Breast epithelium (tissue), 4 donors: ENCODE measurements at regions not wholly inside any gene's neighbourhood (a gene's known extent, or its start where the extent isn't known, plus 50 kb on each side); places are given as distances from the start of the nearest gene placed in this dataset.

Experiments
- DNase-seq, 2 donors: peaks; one replicate each; pipeline ENCODE4 v3.0.0-alpha.2; 2019; ENCODE audit warnings: low spot score in 2 of 2
- H3K27ac ChIP-seq, 2 donors: fragments of 200-600 bp; sonication (generic) in 1 of 2; one replicate each; pipeline ENCODE4 v1.5.1; 2016 to 2019; ENCODE audit warnings: mild to moderate bottlenecking in 1 of 2
- H3K27me3 ChIP-seq, 2 donors: fragments of 200-600 bp; sonication (generic) in 1 of 2; one replicate each; pipeline versions ENCODE4 v1.5.1 to v1.6.0; 2017 to 2019; ENCODE audit warnings: control low read depth in 1 of 2, mild to moderate bottlenecking in 1 of 2
- H3K36me3 ChIP-seq: fragments of 200-600 bp; one replicate; pipeline ENCODE4 v1.5.1; 2019
- H3K4me1 ChIP-seq, 2 donors: fragments of 200-600 bp; sonication (generic); one replicate each; pipeline ENCODE4 v1.5.1; 2016 to 2019; ENCODE audit warnings: control low read depth in 1 of 2
- H3K4me3 ChIP-seq, 3 donors: fragments of 200-600 bp; sonication (generic); 1 replicate in 2 of 3; 2 replicates in 1 of 3; pipeline ENCODE4 v1.5.1; 2016 to 2019; ENCODE audit warnings: mild to moderate bottlenecking in 3 of 3, moderate library complexity in 2 of 3
- H3K9me3 ChIP-seq, 2 donors: fragments of 200-600 bp; sonication (generic) in 1 of 2; one replicate each; pipeline ENCODE4 v1.5.1; 2016 to 2019; ENCODE audit warnings: control low read depth in 1 of 2
- POLR2A ChIP-seq: fragments of 450-650 bp; IDR thresholded peaks from one replicate; pipeline ENCODE4 v1.6.1; 2016; ENCODE audit warnings: antibody characterized with exemption, mild to moderate bottlenecking, moderate library complexity
- POLR2AphosphoS5 ChIP-seq, 3 donors: sonication (generic); formaldehyde crosslinking; IDR thresholded peaks; one replicate each; pipeline ENCODE4 v1.6.1; 2017; ENCODE audit warnings: antibody characterized with exemption in 3 of 3
- intact Hi-C: fragments of 100-400 bp; cut with DNase I; formaldehyde crosslinking; loops from one replicate; pipeline ENCODE4 v1.15.1; 2023; ENCODE audit warnings: low total_unique reads
- TF ChIP-seq, protein P1 (sequence below), 3 donors: fragments of 450-650 bp; IDR thresholded peaks; one replicate each; pipeline ENCODE4 v1.5.1; 2016 to 2017; ENCODE audit warnings: antibody characterized with exemption in 3 of 3, mild to moderate bottlenecking in 3 of 3, moderate library complexity in 3 of 3

DNA sequence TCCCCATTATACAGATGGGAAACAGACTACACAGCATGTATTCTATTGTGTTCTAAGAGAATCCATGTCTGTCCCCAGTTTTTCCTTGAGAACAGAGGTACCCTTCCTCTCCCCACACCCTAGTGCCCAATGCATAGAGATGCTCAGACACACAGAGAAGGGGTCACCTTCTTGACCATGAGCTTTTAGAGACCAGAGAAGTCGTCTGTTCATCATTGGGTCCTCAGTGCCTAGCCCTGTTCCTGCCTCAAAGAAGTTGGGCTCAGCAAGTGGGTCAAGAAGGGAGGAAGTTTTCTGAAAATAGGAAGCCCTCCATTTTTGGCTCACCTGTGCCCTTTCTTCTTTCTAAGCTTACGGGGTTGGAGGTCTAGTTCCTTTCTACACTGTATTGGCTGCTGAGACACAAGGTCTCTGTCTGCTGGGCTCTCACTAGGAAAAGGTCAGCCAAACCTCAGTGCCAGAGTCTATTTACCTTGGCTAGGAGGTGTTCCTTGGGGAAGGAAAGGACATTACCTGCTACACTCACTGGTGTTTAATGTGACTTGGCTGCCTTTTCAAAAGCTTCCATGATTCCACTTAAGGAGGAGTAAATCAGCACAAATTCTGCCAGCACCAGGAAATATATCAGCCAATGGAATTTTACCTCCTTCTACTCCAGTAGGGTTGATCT, 198.5 kb upstream of the PWP1 start:
- Histone ChIP-seq H3K27ac (no peak overlapping the region), H3K36me3 (no peaks in the 10 kb centered on the region), H3K4me1 (no peaks in the 10 kb centered on the region), H3K4me3 (no peak overlapping the region), H3K9me3 (no peaks in the 10 kb centered on the region), H3K27me3 (no peaks in the 10 kb centered on the region)
- DNase-seq: peak in 1 of 2 donors; percentile 33
- intact Hi-C loops: no loop called here
- TF ChIP-seq, protein P1, sequence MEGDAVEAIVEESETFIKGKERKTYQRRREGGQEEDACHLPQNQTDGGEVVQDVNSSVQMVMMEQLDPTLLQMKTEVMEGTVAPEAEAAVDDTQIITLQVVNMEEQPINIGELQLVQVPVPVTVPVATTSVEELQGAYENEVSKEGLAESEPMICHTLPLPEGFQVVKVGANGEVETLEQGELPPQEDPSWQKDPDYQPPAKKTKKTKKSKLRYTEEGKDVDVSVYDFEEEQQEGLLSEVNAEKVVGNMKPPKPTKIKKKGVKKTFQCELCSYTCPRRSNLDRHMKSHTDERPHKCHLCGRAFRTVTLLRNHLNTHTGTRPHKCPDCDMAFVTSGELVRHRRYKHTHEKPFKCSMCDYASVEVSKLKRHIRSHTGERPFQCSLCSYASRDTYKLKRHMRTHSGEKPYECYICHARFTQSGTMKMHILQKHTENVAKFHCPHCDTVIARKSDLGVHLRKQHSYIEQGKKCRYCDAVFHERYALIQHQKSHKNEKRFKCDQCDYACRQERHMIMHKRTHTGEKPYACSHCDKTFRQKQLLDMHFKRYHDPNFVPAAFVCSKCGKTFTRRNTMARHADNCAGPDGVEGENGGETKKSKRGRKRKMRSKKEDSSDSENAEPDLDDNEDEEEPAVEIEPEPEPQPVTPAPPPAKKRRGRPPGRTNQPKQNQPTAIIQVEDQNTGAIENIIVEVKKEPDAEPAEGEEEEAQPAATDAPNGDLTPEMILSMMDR (IDR thresholded peaks at IDR 0.05): no peak
- no peak for TF ChIP-seq POLR2A
- TF ChIP-seq POLR2AphosphoS5 (IDR thresholded peaks at IDR 0.05): no peak

DNA sequence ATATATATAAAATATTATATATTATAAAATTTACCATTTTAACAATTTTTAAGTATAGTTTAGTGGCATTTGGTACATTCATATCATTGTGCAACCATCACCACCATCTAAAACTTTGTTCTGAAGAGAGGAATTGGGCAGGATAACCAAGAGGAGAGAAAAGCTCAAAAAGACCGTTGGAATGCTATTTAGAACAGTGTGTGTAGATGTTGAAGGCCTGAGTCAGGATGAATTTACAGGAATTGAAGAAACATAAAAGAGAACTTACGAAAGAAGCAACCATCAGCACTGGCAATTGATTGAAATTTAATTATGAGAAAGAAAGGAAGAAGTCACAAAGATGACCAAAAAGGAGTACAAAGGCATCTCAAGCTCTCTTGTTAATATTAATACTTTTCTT, 196.9 kb upstream of the PWP1 start:
- no peak overlapping the region for H3K4me3 ChIP-seq
- no peak for TF ChIP-seq POLR2AphosphoS5 (IDR thresholded peaks at IDR 0.05)
- TF ChIP-seq, protein P1 (IDR thresholded peaks at IDR 0.05): no peak
- no peak for TF ChIP-seq POLR2A
- H3K4me1 ChIP-seq: peaks cover 0 to 8% of the 10 kb centered on the region in 2 donors
- DNase-seq: no peak
- no peaks in the 10 kb centered on the region for H3K36me3 ChIP-seq
- no peak overlapping the region for H3K27ac ChIP-seq
- H3K9me3 ChIP-seq: no peaks in the 10 kb centered on the region
- intact Hi-C loops: no loop called here
- no peaks in the 10 kb centered on the region for H3K27me3 ChIP-seq

DNA sequence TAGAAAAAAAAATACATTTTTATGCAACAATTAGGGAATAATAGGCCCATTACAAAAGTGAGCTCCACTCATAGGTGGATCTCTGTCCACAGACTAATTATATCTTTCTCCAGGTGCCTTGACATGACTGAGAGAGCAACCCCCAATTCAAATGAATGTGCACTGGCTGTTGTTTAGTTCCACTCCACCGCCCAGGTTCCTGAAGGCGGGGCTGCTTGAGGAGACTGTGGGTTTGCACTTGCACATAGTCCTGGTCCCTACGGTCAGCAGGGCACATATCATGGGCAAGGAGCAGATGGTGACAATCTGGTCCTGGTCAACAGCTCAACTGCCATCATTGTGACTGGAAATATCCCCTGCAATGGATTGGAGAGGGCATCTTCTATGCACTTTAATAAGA, 195.6 kb upstream of the PWP1 start:
- H3K27me3 ChIP-seq: no peaks in the 10 kb centered on the region
- no peak for DNase-seq
- no peaks in the 10 kb centered on the region for H3K9me3 ChIP-seq
- intact Hi-C loops: no loop called here
- no peak overlapping the region for H3K4me3 ChIP-seq
- TF ChIP-seq POLR2AphosphoS5 (IDR thresholded peaks at IDR 0.05) (no peak), POLR2A (no peak)
- TF ChIP-seq, protein P1 (IDR thresholded peaks at IDR 0.05): no peak
- H3K36me3 ChIP-seq: no peaks in the 10 kb centered on the region
- peaks cover 0 to 11% of the 10 kb centered on the region in 2 donors for H3K4me1 ChIP-seq
- H3K27ac ChIP-seq: no peak overlapping the region

DNA sequence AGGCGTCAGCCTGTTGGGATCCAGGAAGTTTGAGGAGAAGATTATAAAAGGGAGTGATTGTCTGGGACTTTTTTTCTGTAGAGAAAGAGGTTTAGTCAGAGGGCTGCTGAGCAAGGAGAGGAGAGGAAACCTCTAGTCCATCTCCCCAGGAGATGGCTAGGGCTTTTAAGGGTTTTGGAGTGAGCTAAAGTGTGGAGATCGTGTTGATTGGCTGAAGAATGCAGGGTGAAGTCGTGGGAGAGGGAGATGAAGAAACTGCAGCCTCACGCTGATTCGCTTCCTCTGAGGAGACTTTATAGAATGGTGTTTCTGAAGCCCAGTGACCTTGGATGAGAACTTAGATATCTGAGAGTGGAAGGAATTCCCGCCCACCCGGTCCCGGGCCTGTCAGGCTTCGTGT, 193.7 kb upstream of the PWP1 start:
- H3K4me1 ChIP-seq: peaks cover 0 to 11% of the 10 kb centered on the region in 2 donors
- no peaks in the 10 kb centered on the region for H3K36me3 ChIP-seq
- intact Hi-C loops: no loop called here
- no peak for DNase-seq
- H3K27me3 ChIP-seq: no peaks in the 10 kb centered on the region
- no peak overlapping the region for H3K4me3 ChIP-seq
- H3K9me3 ChIP-seq: no peaks in the 10 kb centered on the region
- TF ChIP-seq POLR2AphosphoS5 (IDR thresholded peaks at IDR 0.05) (no peak), POLR2A (no peak)
- TF ChIP-seq, protein P1 (IDR thresholded peaks at IDR 0.05): no peak
- no peak overlapping the region for H3K27ac ChIP-seq

DNA sequence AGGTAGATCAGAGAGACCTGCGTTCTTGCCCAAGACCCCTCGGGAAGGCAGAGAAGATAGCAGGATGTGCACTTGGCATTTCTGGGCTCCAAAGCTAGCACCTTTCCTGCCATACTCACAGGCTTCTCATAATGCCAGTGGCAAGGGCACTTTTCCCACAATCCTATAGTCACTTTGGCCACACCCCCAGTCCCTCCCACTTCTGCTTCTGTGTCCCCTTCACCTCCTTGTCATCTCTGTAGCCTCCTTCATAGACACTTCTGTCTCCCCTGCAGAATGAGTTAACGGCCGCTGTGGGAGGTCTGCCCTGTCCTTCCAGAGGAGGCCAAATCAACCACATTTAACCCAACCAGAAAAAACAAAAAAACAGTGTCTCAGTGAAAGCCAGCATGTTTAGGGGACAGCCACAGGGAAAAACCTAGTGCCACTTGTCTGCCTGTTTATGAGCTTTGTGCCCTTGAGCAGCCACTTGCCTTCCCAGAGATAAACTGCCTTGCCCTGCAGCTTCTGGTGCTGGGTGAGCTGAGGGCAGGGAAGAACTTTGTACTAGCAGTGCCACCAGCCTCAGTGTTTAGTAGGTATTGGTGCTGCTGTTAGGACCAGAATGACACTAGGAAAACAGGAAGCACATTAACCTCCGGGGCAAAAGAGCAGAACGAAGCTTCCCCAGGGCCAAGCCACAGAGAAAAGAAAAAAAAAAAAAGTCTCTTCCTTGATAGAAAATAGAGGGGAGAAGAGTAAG, 193.0 kb upstream of the PWP1 start:
- Histone ChIP-seq H3K27me3 (no peaks in the 10 kb centered on the region), H3K4me1 (peaks cover 0 to 11% of the 10 kb centered on the region in 2 donors), H3K4me3 (no peak overlapping the region), H3K36me3 (no peaks in the 10 kb centered on the region), H3K27ac (peak overlapping the region in 1 of 2 donors; percentile 3), H3K9me3 (no peaks in the 10 kb centered on the region)
- TF ChIP-seq POLR2A (no peak), POLR2AphosphoS5 (IDR thresholded peaks at IDR 0.05) (no peak)
- TF ChIP-seq, protein P1 (IDR thresholded peaks at IDR 0.05): no peak
- intact Hi-C loops: no loop called here
- no peak for DNase-seq
